H1 (cell line): ENCODE measurements at regions not wholly inside any gene's neighbourhood (a gene's known extent, or its start where the extent isn't known, plus 50 kb on each side); places are given as distances from the start of the nearest gene placed in this dataset.

Experiments used
- CTCF ChIA-PET: fragments of 300-600 bp; sonication (Branson Sonifier 250); formaldehyde crosslinking; loops from one replicate; lab custom pipeline; 2021; ENCODE audit not compliant: partially characterized antibody; lab: Charles Lee
- POLR2A ChIA-PET: fragments of 300-600 bp; sonication (Branson Sonifier 250); formaldehyde crosslinking; loops from one replicate; lab custom pipeline; 2021; ENCODE audit warnings: inconsistent platforms; ENCODE audit not compliant: partially characterized antibody; lab: Charles Lee
- DNase-seq, 2 experiments: peaks; one replicate each; pipeline versions ENCODE4 v3.0.0 to v3.0.0-alpha.2; 2010 to 2022; ENCODE audit warnings: low spot score in 2 of 2, low read depth in 1 of 2, mixed read lengths in 1 of 2
- FAIRE-seq: peaks from 2 replicates; lab custom pipeline; 2011; peaks lifted over from hg19 to GRCh38; lab: Jason Lieb, UNC
- H2AFZ ChIP-seq: 2 replicates; pipeline ENCODE4 v1.8.1; 2012; ENCODE audit warnings: low read length, inconsistent platforms
- H2AK5ac ChIP-seq: 2 replicates; pipeline ENCODE4 v1.6.1; 2013; ENCODE audit warnings: low read depth, low read length
- H2BK120ac ChIP-seq: replicated peaks from 2 replicates; pipeline ENCODE3; 2013; ENCODE audit warnings: low read depth, low read length, inconsistent platforms
- H2BK12ac ChIP-seq: 2 replicates; pipeline ENCODE4 v1.6.1; 2013; ENCODE audit warnings: low read depth, low read length
- H2BK15ac ChIP-seq: 2 replicates; pipeline ENCODE4 v1.6.1; 2013; ENCODE audit warnings: low read length
- H2BK20ac ChIP-seq: 2 replicates; pipeline ENCODE4 v1.6.1; 2013; ENCODE audit warnings: low read length
- H2BK5ac ChIP-seq: 2 replicates; pipeline ENCODE4 v1.6.1; 2013; ENCODE audit warnings: low read depth, low read length
- H3K14ac ChIP-seq: 2 replicates; pipeline ENCODE4 v1.6.1; 2013; ENCODE audit warnings: inconsistent platforms; ENCODE audit not compliant: insufficient read length
- H3K18ac ChIP-seq: 2 replicates; pipeline ENCODE4 v1.6.1; 2013; ENCODE audit warnings: low read length; ENCODE audit errors: extremely low read depth
- H3K23ac ChIP-seq: 2 replicates; pipeline ENCODE4 v1.6.1; 2013; ENCODE audit warnings: inconsistent platforms; ENCODE audit not compliant: insufficient read length
- H3K23me2 ChIP-seq: 2 replicates; pipeline ENCODE4 v1.6.1; 2013; ENCODE audit warnings: low read depth, low read length
- H3K27ac ChIP-seq: 2 replicates; pipeline ENCODE4 v1.6.1; 2011; ENCODE audit warnings: low read depth, low read length, inconsistent platforms
- H3K27me3 ChIP-seq, 4 experiments: replicated peaks in 1 of 4; 1 replicate in 1 of 4; 2 replicates in 3 of 4; pipeline versions ENCODE4 v1.6.1 to v1.8.1; 2011 to 2013; ENCODE audit warnings: low read length in 3 of 4, mild to moderate bottlenecking in 3 of 4, inconsistent platforms in 2 of 4, mixed read lengths in 2 of 4, moderate library complexity in 1 of 4; ENCODE audit not compliant: control insufficient read depth in 3 of 4, insufficient read depth in 3 of 4; ENCODE audit errors: extremely low read depth in 1 of 4
- H3K36me3 ChIP-seq, 4 experiments: 2 replicates each; pipeline versions ENCODE4 v1.6.1 to v1.8.1; 2011 to 2013; ENCODE audit warnings: mild to moderate bottlenecking in 4 of 4, low read length in 3 of 4, moderate library complexity in 2 of 4, control low read depth in 1 of 4, inconsistent platforms in 1 of 4; ENCODE audit not compliant: insufficient read depth in 4 of 4, control insufficient read depth in 2 of 4
- H3K4ac ChIP-seq: replicated peaks from 2 replicates; pipeline ENCODE3; 2013; ENCODE audit warnings: low read length, low read depth, mixed read lengths, inconsistent platforms; ENCODE audit not compliant: insufficient read length
- H3K4me1 ChIP-seq, 4 experiments: replicated peaks in 1 of 4; 1 replicate in 1 of 4; 2 replicates in 3 of 4; pipeline versions ENCODE4 v1.6.1 to v1.8.1; 2011 to 2013; ENCODE audit warnings: low read length in 3 of 4, inconsistent platforms in 2 of 4, mixed read lengths in 1 of 4; ENCODE audit not compliant: insufficient read depth in 4 of 4, control insufficient read depth in 3 of 4
- H3K4me2 ChIP-seq, 2 experiments: 2 replicates each; pipeline versions ENCODE4 v1.6.1 to v1.8.1; 2011 to 2013; ENCODE audit warnings: low read depth in 2 of 2, low read length in 2 of 2, control low read depth in 1 of 2, inconsistent platforms in 1 of 2, mild to moderate bottlenecking in 1 of 2; ENCODE audit not compliant: insufficient read depth in 1 of 2
- H3K4me3 ChIP-seq, 4 experiments: fragments of 200-600, 300-600 bp in 1 of 4; sonication (generic), shearing (Covaris generic), sonication (Bioruptor Twin) in 1 of 4; 2 replicates each; pipeline versions ENCODE4 v1.5.1 to v1.8.1; 2011 to 2016; ENCODE audit warnings: low read length in 4 of 4, low read depth in 3 of 4, control low read depth in 2 of 4, inconsistent platforms in 2 of 4, mild to moderate bottlenecking in 2 of 4, mixed read lengths in 1 of 4, moderate library complexity in 1 of 4; ENCODE audit not compliant: insufficient read depth in 2 of 4; ENCODE audit errors: extremely low read depth in 1 of 4
- H3K56ac ChIP-seq: replicated peaks from 2 replicates; pipeline ENCODE3; 2013; ENCODE audit warnings: low read depth, mild to moderate bottlenecking, mixed read lengths, low read length, inconsistent platforms; ENCODE audit not compliant: insufficient read length
- H3K79me1 ChIP-seq: 2 replicates; pipeline ENCODE4 v1.6.1; 2013; ENCODE audit warnings: low read depth, low read length, control low read depth
- H3K79me2 ChIP-seq, 2 experiments: 2 replicates each; pipeline versions ENCODE4 v1.6.1 to v1.8.1; 2012 to 2013; ENCODE audit warnings: low read length in 2 of 2, mild to moderate bottlenecking in 2 of 2, inconsistent platforms in 1 of 2; ENCODE audit not compliant: insufficient read depth in 2 of 2, control insufficient read depth in 1 of 2
- H3K9ac ChIP-seq, 4 experiments: replicated peaks in 1 of 4; 1 replicate in 1 of 4; 2 replicates in 3 of 4; pipeline versions ENCODE4 v1.6.1 to v1.8.1; 2011 to 2013; ENCODE audit warnings: low read depth in 3 of 4, low read length in 3 of 4, control low read depth in 2 of 4, mild to moderate bottlenecking in 2 of 4, moderate library complexity in 2 of 4, inconsistent platforms in 1 of 4; ENCODE audit errors: extremely low read depth in 1 of 4
- H3K9me3 ChIP-seq, 2 experiments: 2 replicates each; pipeline versions ENCODE4 v1.6.1 to v1.8.1; 2012 to 2013; ENCODE audit warnings: mild to moderate bottlenecking in 2 of 2, moderate library complexity in 2 of 2, control low read depth in 1 of 2, inconsistent platforms in 1 of 2, low read depth in 1 of 2, low read length in 1 of 2, mixed read lengths in 1 of 2; ENCODE audit not compliant: insufficient read depth in 2 of 2
- H4K20me1 ChIP-seq, 2 experiments: replicated peaks in 1 of 2; 2 replicates each; pipeline versions ENCODE3 to v1.8.1; 2011 to 2013; ENCODE audit warnings: inconsistent platforms in 2 of 2, low read length in 2 of 2, mild to moderate bottlenecking in 1 of 2; ENCODE audit not compliant: insufficient read depth in 2 of 2, control insufficient read depth in 1 of 2
- H4K5ac ChIP-seq: 2 replicates; pipeline ENCODE4 v1.6.1; 2013; ENCODE audit warnings: low read length, low read depth, mixed read lengths, inconsistent platforms; ENCODE audit not compliant: insufficient read length
- H4K8ac ChIP-seq: 2 replicates; pipeline ENCODE4 v1.8.0; 2013; ENCODE audit warnings: mild to moderate bottlenecking, moderate library complexity, low read length, inconsistent platforms; ENCODE audit not compliant: insufficient read depth; ENCODE audit errors: extremely low read depth
- H4K91ac ChIP-seq: replicated peaks from 2 replicates; pipeline ENCODE3; 2013; ENCODE audit warnings: low read length, mixed read lengths, inconsistent platforms; ENCODE audit not compliant: insufficient read length
- BACH1 ChIP-seq: IDR thresholded peaks from 2 replicates; pipeline ENCODE4 v1.6.1; 2012; ENCODE audit warnings: low read length, improper control_type of control experiment
- E2F6 ChIP-seq: IDR thresholded peaks from 2 replicates; pipeline ENCODE4 v1.6.1; 2012; ENCODE audit warnings: inconsistent platforms
- HDAC2 ChIP-seq, 2 experiments: fragments of 300-600 bp in 1 of 2; sonication (generic) in 1 of 2; IDR thresholded peaks; 2 replicates each; pipeline ENCODE4 v1.6.1; 2011 to 2012; ENCODE audit warnings: low read depth in 2 of 2, low read length in 2 of 2, mild to moderate bottlenecking in 2 of 2, moderate library complexity in 2 of 2, borderline replicate concordance in 1 of 2, inconsistent platforms in 1 of 2
- HDAC6 ChIP-seq: IDR thresholded peaks from one replicate; pipeline ENCODE4 v1.7.1; 2012; ENCODE audit warnings: low read depth, mild to moderate bottlenecking, inconsistent platforms, low read length, moderate library complexity
- POLR2AphosphoS5 ChIP-seq: IDR thresholded peaks from 2 replicates; pipeline ENCODE4 v1.6.1; 2011; ENCODE audit warnings: low read depth, low read length
- SP4 ChIP-seq: IDR thresholded peaks from 2 replicates; pipeline ENCODE4 v1.6.1; 2012; ENCODE audit warnings: low read length, inconsistent platforms
- SUZ12 ChIP-seq: fragments of 200-600 bp; sonication (generic); IDR thresholded peaks from 2 replicates; pipeline ENCODE4 v1.6.1; 2012; ENCODE audit warnings: mild to moderate bottlenecking, inconsistent platforms, low read length, moderate library complexity, mixed read lengths
- TAF1 ChIP-seq: IDR thresholded peaks from 2 replicates; pipeline ENCODE4 v1.6.1; 2011; ENCODE audit warnings: mild to moderate bottlenecking, low read depth, low read length
- TBP ChIP-seq: IDR thresholded peaks from 2 replicates; pipeline ENCODE4 v1.6.1; 2011; ENCODE audit warnings: low read depth, low read length, improper control_type of control experiment
- WGBS, 2 experiments: shearing (Covaris generic) in 1 of 2; methylation state at CpG; one replicate each; pipeline versions ENCODE4 v1.1.6 to v1.1.7; 2013 to 2015; ENCODE audit warnings: low lambda C conversion rate in 2 of 2, mixed read lengths in 2 of 2, inconsistent platforms in 1 of 2, low coverage in 1 of 2, missing lambda C conversion rate in 1 of 2; ENCODE audit not compliant: insufficient replicate concordance in 2 of 2, insufficient coverage in 1 of 2, insufficient read length in 1 of 2; ENCODE audit errors: extremely low coverage in 1 of 2, missing lambda C conversion rate in 1 of 2; 5-methylcytosine and 5-hydroxymethylcytosine counted together

- Histone ChIP-seq H3K56ac (no peak overlapping the region), H3K23ac (no peak overlapping the region), H2BK20ac (no peak overlapping the region), H3K36me3 (peaks cover 0 to 3% (median 0%) of the 10 kb centered on the region in 4 experiments; a peak in 1 of 8 replicates), H3K4me3 (no peak overlapping the region), H2BK120ac (no peak overlapping the region), H3K79me2 (peaks cover 0 to 88% of the 10 kb centered on the region in 2 experiments; a peak in 2 of 4 replicates), H3K4me2 (no peak overlapping the region), H3K9me3 (peaks cover 0 to 7% of the 10 kb centered on the region in 2 experiments; a peak in 2 of 4 replicates), H2AK5ac (no peak overlapping the region), H4K91ac (no peak overlapping the region), H4K8ac (no peak overlapping the region), H4K5ac (no peak overlapping the region), H2BK12ac (no peak overlapping the region), H3K4ac (no peak overlapping the region), H3K18ac (no peak overlapping the region), H4K20me1 (no peaks in the 10 kb centered on the region), H3K23me2 (no peaks in the 10 kb centered on the region), H3K9ac (no peak overlapping the region), H3K14ac (no peak overlapping the region)
- CTCF ChIA-PET: interaction anchor here (1.1 kb wide), 1 partner anchor 327 kb away, joined by 3 read pairs; no protein-coding TSS in a partner anchor
- no peak for DNase-seq
- WGBS, 2 experiments: 96% methylated on average over 6 of the region's 6 CpGs; no CpG with 5 or more reads in 1 of the 2 experiments
- FAIRE-seq: no peak
- TF ChIP-seq TBP (no peak), TAF1 (no peak), POLR2AphosphoS5 (no peak), HDAC2 (IDR thresholded peaks at IDR 0.05; ENCODE audit: borderline replicate concordance in 1 of 2, low read depth in 2 of 2, low read length in 2 of 2) (no peak), E2F6 (no peak), HDAC6 (no peak), SP4 (no peak), SUZ12 (no peak), BACH1 (no peak)
- TF ChIP-seq, all 59 proteins: peak for 0
- peaks cover 2% of the 10 kb centered on the region; the same call in 1 of the 2 replicates for H3K79me1 ChIP-seq
- 0 out of 7 replicates have a peak, but pooled peaks cover 0 to 2% (median 0%) of the 10 kb centered on the region in 4 experiments for H3K4me1 ChIP-seq
- H3K27ac ChIP-seq: no peak overlapping the region
- no peaks in the 10 kb centered on the region for H3K27me3 ChIP-seq
- H2AFZ ChIP-seq: no peak overlapping the region
- POLR2A ChIA-PET: no interaction called here
- H2BK5ac ChIP-seq: no peak overlapping the region
- H2BK15ac ChIP-seq: no peak overlapping the region
These were observed 475.1 kb downstream of the PCNX1 start for GRCh38 chr14:71382315-71382714.
